Osteoblast (primary cell): ENCODE measurements at regions not wholly inside any gene's neighbourhood (a gene's known extent, or its start where the extent isn't known, plus 50 kb on each side); places are given as distances from the start of the nearest gene placed in this dataset.

Experiments used
- DNase-seq: peaks from one replicate; pipeline ENCODE4 v3.0.0; 2011; ENCODE audit warnings: low spot score, mixed read lengths; ENCODE audit not compliant: insufficient read length; ENCODE audit errors: missing footprints
- H2AFZ ChIP-seq: 2 replicates; pipeline ENCODE4 v1.6.0; 2011; ENCODE audit warnings: mild to moderate bottlenecking, low read length
- H3K27ac ChIP-seq: 2 replicates; pipeline ENCODE4 v1.5.1; 2011; ENCODE audit warnings: mild to moderate bottlenecking, low read depth, low read length, moderate library complexity
- H3K27me3 ChIP-seq: 2 replicates; pipeline ENCODE4 v1.6.0; 2012; ENCODE audit warnings: mild to moderate bottlenecking, control low read depth, inconsistent platforms, low read length, moderate library complexity; ENCODE audit not compliant: insufficient read depth
- H3K36me3 ChIP-seq: 2 replicates; pipeline ENCODE4 v1.5.1; 2011; ENCODE audit warnings: mild to moderate bottlenecking, low read length, control low read depth, moderate library complexity; ENCODE audit not compliant: insufficient read depth
- H3K4me1 ChIP-seq: 2 replicates; pipeline ENCODE4 v1.5.1; 2011; ENCODE audit warnings: mild to moderate bottlenecking, low read length, control low read depth, moderate library complexity; ENCODE audit not compliant: insufficient read depth
- H3K4me2 ChIP-seq: 2 replicates; pipeline ENCODE4 v1.6.0; 2011; ENCODE audit warnings: mild to moderate bottlenecking, low read length; ENCODE audit not compliant: insufficient read depth
- H3K4me3 ChIP-seq: fragments of 200-600 bp; sonication (generic); 3 replicates; pipeline ENCODE4 v1.5.1; 2012; ENCODE audit warnings: mild to moderate bottlenecking, low read length, inconsistent platforms; ENCODE audit not compliant: insufficient read depth
- H3K79me2 ChIP-seq: 2 replicates; pipeline ENCODE4 v1.6.0; 2012; ENCODE audit warnings: mild to moderate bottlenecking, low read length, control low read depth, inconsistent platforms; ENCODE audit not compliant: insufficient read depth
- H3K9me3 ChIP-seq: 2 replicates; pipeline ENCODE4 v1.5.1; 2011; ENCODE audit warnings: low read depth, low read length, control low read depth
- H4K20me1 ChIP-seq: 2 replicates; pipeline ENCODE4 v1.6.0; 2012; ENCODE audit warnings: mild to moderate bottlenecking, low read length, control low read depth; ENCODE audit not compliant: insufficient read depth
- TF ChIP-seq, protein P1 (sequence below): IDR thresholded peaks from 2 replicates; pipeline ENCODE4 v1.5.1; 2011; ENCODE audit warnings: mild to moderate bottlenecking, low read depth, low read length, moderate library complexity; ENCODE audit errors: extremely low read depth

DNA sequence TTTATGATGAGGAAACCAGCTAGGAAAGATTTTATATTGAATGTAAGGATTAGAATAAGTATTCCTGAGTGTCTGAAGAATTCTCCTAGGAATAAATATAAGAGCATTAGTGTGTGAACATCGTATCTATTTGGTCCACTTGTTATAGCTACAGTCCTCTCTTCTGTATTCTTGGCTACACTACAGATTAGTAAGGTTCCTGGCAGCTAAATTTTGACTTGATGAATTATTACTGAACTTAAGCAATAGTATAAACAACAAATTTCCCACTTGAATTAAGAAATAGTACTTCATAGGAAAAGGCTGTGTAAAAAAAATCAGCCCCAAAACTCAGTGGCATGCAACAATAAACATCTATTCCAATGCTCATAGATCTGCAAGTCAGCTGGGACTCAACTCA is 138.4 kb upstream of the G2E3 start:
- no peak overlapping the region for H2AFZ ChIP-seq
- DNase-seq: no peak

DNA sequence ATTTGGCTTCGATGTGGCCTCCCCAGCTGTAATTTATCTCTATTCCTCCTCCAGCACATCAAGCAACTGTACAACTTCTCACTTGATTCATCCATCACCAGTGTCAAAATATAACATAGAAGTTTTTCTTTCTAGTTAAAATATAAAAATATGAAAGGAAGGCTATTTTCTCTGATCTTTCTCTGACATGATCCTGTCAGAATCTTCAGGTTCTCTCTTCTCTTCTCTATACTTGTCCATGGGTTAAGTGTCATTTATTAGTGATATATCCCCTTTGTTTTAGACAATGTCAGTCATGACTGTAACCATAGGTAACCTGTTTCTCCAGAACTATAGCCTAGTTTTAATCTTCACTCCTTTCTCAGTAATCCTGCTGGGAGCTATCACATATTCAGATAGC is 132.5 kb upstream of the G2E3 start:
- H4K20me1 ChIP-seq: no peaks in the 10 kb centered on the region
- H3K9me3 ChIP-seq: no peaks in the 10 kb centered on the region
- no peak for DNase-seq
- no peaks in the 10 kb centered on the region for H3K79me2 ChIP-seq
- H3K4me1 ChIP-seq: no peaks in the 10 kb centered on the region
- no peak overlapping the region for H3K4me2 ChIP-seq
- no peak overlapping the region for H3K4me3 ChIP-seq
- no peak overlapping the region for H3K27ac ChIP-seq
- H3K27me3 ChIP-seq: no peaks in the 10 kb centered on the region
- TF ChIP-seq, protein P1, sequence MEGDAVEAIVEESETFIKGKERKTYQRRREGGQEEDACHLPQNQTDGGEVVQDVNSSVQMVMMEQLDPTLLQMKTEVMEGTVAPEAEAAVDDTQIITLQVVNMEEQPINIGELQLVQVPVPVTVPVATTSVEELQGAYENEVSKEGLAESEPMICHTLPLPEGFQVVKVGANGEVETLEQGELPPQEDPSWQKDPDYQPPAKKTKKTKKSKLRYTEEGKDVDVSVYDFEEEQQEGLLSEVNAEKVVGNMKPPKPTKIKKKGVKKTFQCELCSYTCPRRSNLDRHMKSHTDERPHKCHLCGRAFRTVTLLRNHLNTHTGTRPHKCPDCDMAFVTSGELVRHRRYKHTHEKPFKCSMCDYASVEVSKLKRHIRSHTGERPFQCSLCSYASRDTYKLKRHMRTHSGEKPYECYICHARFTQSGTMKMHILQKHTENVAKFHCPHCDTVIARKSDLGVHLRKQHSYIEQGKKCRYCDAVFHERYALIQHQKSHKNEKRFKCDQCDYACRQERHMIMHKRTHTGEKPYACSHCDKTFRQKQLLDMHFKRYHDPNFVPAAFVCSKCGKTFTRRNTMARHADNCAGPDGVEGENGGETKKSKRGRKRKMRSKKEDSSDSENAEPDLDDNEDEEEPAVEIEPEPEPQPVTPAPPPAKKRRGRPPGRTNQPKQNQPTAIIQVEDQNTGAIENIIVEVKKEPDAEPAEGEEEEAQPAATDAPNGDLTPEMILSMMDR: no peak
- no peak overlapping the region for H2AFZ ChIP-seq
- no peaks in the 10 kb centered on the region for H3K36me3 ChIP-seq

More for the DNA sequence above, 138.4 kb upstream of the G2E3 start:
- TF ChIP-seq, protein P1: no peak
- H3K27ac ChIP-seq: no peak overlapping the region
- H3K36me3 ChIP-seq: no peaks in the 10 kb centered on the region
- H4K20me1 ChIP-seq: no peaks in the 10 kb centered on the region
- no peak overlapping the region for H3K4me2 ChIP-seq
- H3K4me1 ChIP-seq: no peaks in the 10 kb centered on the region
- no peaks in the 10 kb centered on the region for H3K79me2 ChIP-seq
- H3K4me3 ChIP-seq: no peak overlapping the region
- no peaks in the 10 kb centered on the region for H3K9me3 ChIP-seq
- H3K27me3 ChIP-seq: no peaks in the 10 kb centered on the region

- H3K36me3 ChIP-seq: no peaks in the 10 kb centered on the region
- no peaks in the 10 kb centered on the region for H3K4me1 ChIP-seq
- H3K79me2 ChIP-seq: no peaks in the 10 kb centered on the region
- no peaks in the 10 kb centered on the region for H3K9me3 ChIP-seq
- no peaks in the 10 kb centered on the region for H3K27me3 ChIP-seq
- H2AFZ ChIP-seq: no peak overlapping the region
- no peak for DNase-seq
- H3K27ac ChIP-seq: no peak overlapping the region
- H3K4me3 ChIP-seq: no peak overlapping the region
- H3K4me2 ChIP-seq: no peak overlapping the region
- TF ChIP-seq, protein P1: no peak
- no peaks in the 10 kb centered on the region for H4K20me1 ChIP-seq
Measured at GRCh38 chr14:30427401-30427800, 131.6 kb upstream of the G2E3 start.

DNA sequence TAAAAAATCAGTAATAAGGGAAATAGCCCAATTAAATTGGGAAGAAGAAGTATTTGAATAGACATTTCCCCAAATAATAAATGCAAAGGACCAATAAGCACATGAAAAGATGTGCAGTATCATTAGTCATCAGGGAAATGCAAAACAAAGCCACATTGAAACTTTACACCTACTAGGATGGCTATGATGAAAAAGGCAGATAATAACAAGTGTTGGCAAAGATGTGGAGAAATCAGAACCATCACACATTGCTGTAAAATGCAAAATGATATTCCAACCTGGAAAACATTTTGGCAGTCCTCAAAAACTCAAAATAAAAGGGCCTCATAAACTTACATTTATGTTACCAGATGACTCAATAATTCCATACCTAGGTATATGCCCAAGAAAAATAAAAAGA is 131.1 kb upstream of the G2E3 start:
- TF ChIP-seq, protein P1: no peak
- Histone ChIP-seq H3K4me2 (no peak overlapping the region), H3K4me1 (no peaks in the 10 kb centered on the region), H3K79me2 (no peaks in the 10 kb centered on the region), H4K20me1 (no peaks in the 10 kb centered on the region), H3K9me3 (no peaks in the 10 kb centered on the region), H2AFZ (no peak overlapping the region), H3K4me3 (no peak overlapping the region), H3K27me3 (no peaks in the 10 kb centered on the region), H3K36me3 (no peaks in the 10 kb centered on the region), H3K27ac (no peak overlapping the region)
- no peak for DNase-seq
